Posterior vena cava (tissue), 2 donors: ENCODE measurements at regions not wholly inside any gene's neighbourhood (a gene's known extent, or its start where the extent isn't known, plus 50 kb on each side); places are given as distances from the start of the nearest gene placed in this dataset.

Experiments
- DNase-seq: peaks from one replicate; pipeline ENCODE4 v3.0.0-alpha.2; 2020; ENCODE audit warnings: low spot score
- intact Hi-C, 2 donors: fragments of 100-400 bp; cut with DNase I; formaldehyde crosslinking; loops; one replicate each; pipeline versions ENCODE4 v1.14.1 to v1.14.2; 2022 to 2023
- donor health status: DM: yes; HTN: yes; CAD: no.
- donor health status: DM: yes; HTN: yes; CAD: no.

DNA sequence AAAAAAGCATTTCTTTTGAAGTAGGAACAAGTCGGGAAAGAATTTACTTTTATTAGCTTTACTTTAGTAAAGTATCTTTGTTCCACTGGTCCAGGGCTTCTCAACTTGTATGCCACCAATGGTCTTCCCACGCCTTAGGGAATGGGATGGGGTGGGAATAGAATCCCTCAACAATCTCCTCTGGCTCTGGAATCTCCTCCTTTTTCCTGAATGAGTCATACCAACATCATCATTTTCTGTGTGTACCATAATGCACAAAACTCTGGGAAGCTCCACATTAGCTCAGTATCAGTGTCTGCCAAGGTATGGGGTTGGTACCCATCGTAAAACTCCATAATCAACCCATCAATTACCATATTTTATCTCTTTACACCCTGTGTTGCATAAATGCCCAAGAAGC, 159.4 kb upstream of the BMPER start:
- intact Hi-C loops, result no loop called here
- no peak for DNase-seq

DNA sequence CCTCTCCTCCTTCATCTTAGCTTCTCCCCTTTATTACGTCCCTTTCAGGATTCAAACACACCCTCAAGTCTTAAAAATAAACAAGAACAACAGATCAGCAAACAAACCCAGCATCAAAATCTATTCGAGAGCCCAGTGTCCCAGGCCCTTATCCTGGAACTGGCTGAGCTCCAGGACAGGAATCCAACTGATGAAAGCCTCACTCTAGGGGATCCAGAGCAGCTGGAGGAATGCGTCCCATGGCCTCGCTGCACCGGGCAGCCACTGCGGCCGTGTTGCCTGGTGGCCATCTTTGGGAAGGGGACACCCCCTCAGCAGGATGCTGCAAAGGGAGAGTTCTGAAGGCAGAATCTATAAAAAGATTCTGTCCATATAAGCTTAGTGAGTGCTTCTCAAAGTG, 156.5 kb upstream of the BMPER start:
- intact Hi-C loops, result no loop called here
- no peak for DNase-seq

- DNase-seq, result no peak
- intact Hi-C loops, result loop anchor here (10.0 kb wide), 2 partner anchors 145 to 155 kb away; partner anchors contain the start of gene BMPER (in 1 of the 2)
Measured at GRCh38 chr7:33750177-33750576, 155.2 kb upstream of the BMPER start.

DNA sequence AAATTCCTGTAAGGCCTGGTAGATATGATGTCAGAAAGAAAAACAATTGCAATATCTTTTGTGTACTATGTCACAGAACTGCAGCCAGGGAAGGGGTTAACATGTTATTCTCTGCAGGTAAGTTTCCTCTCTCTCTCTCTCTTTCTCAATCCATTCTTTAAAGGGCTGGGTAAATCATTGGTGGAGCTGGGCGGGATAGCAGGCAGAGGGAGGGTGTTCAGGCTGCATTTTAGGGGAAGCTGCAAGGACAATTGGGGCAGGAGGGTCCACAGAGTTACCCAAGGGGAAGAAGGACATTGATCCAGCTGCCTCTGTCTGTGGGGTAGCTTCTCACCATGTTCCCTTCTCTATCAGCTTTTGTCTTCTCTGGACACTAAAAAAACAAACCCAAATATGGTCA, 153.9 kb upstream of the BMPER start:
- intact Hi-C loops, result loop anchor here (10.0 kb wide), 2 partner anchors 143 to 153 kb away; partner anchors contain the start of gene BMPER (in 1 of the 2)
- no peak for DNase-seq

DNA sequence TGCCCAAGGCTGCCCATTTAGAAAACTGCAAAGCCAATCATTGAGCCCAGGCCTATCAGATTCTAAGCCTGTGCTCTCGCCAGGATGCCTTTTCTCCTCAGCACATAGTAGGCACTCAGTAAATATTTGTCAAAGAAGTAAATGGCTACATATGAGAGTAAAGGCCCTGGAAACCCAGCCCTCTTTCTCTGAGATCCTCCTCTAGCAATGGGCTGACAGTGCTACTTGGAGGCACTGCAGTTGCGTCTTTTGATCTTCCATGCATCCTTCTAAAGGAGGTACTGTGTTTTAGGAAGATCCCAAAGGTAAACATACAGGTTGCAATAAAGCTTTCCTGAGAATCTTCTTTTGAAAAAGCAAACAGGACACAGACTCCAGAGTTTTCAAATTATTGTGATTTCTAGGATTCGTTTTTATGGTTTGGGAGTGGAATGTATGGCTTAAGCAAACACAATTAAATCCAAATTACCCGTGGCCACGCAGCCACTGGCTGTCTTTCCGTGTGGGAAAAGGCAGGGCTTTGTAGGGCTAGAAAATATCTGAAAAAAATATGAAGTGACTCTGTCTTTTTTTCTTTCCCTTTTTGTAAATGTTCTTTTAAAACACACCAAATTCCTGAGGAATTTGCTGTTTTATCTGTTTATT, 151.3 kb upstream of the BMPER start:
- no peak for DNase-seq
- intact Hi-C loops, result loop anchor here (1.0 to 10.0 kb wide), 3 partner anchors 39 to 151 kb away; partner anchors contain the start of gene BMPER (in 1 of the 2)

DNA sequence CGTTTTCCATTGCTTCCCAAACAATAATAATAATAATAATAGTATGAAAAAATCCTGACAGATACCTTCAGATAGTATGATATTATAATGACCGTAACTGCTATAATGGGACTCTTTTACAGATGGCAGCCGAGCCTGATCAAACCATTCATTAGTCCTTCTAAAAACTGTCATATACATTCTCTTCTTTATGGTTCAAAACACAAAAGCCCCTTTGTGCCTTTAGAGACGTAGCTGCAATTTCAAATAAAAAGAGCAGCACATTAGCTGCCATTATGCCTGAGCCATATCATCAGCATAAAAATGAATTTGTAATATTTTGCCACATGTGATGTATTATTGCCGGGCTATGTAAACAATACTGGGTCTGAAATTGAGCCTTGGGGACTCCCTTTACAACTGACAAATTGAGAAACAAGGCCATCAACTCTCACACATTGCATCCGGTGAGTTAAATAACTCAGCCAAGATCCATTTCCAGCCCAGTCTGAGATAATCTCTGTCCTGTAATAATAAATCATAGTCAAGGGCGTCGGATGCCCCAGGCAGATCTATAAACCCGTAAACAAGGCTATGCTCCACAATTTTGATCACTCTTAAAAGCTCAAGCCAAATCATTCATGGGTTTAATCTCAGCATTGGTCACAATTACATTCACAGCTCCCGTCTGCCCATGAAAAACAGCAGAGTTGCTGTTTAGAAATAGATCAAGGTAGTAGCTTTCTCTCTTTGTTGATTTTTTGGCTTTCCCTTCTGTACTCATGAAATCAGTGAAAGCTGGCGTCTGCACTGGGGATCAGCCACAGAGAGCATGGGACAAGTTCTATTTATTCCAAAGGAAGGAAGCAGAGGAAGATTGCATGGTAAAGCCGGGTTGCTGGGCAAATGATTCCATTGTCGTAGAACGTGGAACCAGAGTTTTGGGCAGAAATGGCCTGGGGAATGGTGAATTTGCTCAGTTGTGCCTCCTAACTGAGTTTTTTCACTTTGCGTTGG, 150.1 kb upstream of the BMPER start:
- intact Hi-C loops, result loop anchor here (10.0 kb wide), 2 partner anchors 140 to 150 kb away; partner anchors contain the start of gene BMPER (in 1 of the 2)

GRCh38 chr7:33757050-33757449, 148.3 kb upstream of the BMPER start:
- no peak for DNase-seq
- intact Hi-C loops, result loop anchor here (10.0 kb wide), 2 partner anchors 138 to 148 kb away; partner anchors contain the start of gene BMPER (in 1 of the 2)

More for the DNA sequence above, 150.1 kb upstream of the BMPER start:
- DNase-seq, result no peak

GRCh38 chr7:33757563-33758165, 147.7 kb upstream of the BMPER start:
- DNase-seq, result no peak
- intact Hi-C loops, result loop anchor here (10.0 kb wide), 2 partner anchors 137 to 147 kb away; partner anchors contain the start of gene BMPER (in 1 of the 2)

- intact Hi-C loops, result no loop called here
- no peak for DNase-seq
Measured at GRCh38 chr7:33760146-33760545, 145.2 kb upstream of the BMPER start.

DNA sequence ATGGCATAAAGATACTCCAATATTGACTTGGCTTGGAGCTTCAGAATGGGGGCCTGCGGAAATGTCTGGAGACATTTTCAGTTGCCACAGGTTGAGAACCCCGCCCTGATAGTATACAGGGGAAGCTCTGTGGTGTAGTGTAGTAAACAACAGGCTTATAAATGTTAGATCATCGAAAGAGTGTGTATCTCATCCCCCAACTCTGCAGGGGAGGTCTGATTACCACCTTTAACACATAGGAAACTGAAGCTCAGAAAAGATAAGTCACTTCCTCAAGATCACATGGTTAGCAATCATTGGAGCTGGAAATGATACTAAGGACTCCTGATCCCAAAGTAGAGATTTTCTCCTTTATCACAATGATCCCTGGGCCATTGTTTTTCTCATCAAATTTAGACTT, 144.5 kb upstream of the BMPER start:
- no peak for DNase-seq
- intact Hi-C loops, result no loop called here

GRCh38 chr7:33761449-33762080, 143.8 kb upstream of the BMPER start:
- intact Hi-C loops, result no loop called here
- DNase-seq, result no peak

DNA sequence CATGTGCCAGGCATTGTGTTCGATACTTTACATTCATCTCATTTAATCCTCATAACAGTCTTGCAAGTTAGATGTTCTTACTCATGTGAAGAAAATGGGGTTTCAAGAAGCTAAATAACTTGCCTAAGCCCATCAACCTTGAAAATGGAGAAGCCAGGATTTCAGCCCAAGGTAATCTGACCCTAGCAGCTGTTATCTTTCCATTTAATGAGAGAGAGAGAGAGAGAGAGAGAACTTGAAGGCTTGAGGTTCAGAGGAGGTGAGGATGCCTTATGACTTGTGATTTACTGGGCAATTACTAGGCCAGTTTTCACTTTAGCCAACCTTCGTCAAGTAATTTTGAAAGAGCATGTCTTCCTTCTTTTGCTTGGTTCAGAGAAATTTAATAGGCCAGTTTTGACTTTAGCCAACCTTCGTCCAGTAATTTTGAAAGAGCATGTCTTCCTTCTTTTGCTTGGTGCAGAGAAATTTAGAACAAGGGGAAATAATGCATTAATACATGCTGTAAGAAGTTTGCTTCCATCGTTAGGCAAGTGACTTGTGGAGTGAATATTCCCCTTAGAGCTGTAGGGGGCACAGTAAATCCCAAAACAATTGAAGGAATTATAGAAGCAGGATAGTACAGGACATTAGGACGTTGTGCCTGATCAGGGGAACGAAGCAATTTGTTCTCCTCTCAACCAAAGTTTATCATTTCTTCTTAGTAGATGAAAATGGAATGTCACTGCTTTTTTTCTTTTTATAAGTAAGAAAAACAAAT, 143.0 kb upstream of the BMPER start:
- intact Hi-C loops, result no loop called here
- DNase-seq, result no peak

- intact Hi-C loops, result no loop called here
- DNase-seq, result no peak
Measured at GRCh38 chr7:33762911-33763306, 142.4 kb upstream of the BMPER start.

GRCh38 chr7:33764752-33765451, 140.4 kb upstream of the BMPER start:
- no peak for DNase-seq
- intact Hi-C loops, result no loop called here

- no peak for DNase-seq
- intact Hi-C loops, result no loop called here
Measured at GRCh38 chr7:33766405-33766804, 138.9 kb upstream of the BMPER start.

- no peak for DNase-seq
- intact Hi-C loops, result no loop called here
Measured at GRCh38 chr7:33769930-33770329, 135.4 kb upstream of the BMPER start.

GRCh38 chr7:33770576-33770975, 134.8 kb upstream of the BMPER start:
- DNase-seq, result no peak
- intact Hi-C loops, result no loop called here

DNA sequence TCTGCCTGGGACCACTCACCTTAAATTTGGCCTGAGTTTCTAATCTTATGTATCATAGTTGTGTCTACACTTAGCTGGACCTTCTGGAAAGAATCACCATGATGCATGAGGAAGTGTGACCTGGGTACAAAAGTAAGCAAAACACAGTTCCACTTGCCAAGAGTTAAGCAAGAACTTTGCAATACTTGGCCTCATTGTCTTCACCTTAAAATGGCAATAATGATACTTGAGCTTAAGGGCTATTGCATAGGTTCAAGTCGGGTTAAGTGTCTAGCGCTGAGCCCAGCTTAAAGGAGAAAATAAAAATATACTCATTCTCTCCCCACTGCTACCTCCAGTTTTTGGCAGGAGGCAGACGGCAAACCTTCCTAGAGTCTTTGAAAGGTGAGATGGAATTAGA, 133.9 kb upstream of the BMPER start:
- intact Hi-C loops, result no loop called here
- no peak for DNase-seq
